IMR-90 (cell line): ENCODE measurements at regions not wholly inside any gene's neighbourhood (a gene's known extent, or its start where the extent isn't known, plus 50 kb on each side); places are given as distances from the start of the nearest gene placed in this dataset.
A peak's percentile ranks its signal among the peaks of the same experiment; 100 is the strongest.
"Not testable (repeated sequence)": the region's sequence is repeated elsewhere in the genome, so short reads cannot be mapped to it uniquely, and the experiment has no call there.

Source experiments
- ATAC-seq: fragments of 200-7000 bp; cut with Tn5 transposase; 2 replicates; pipeline ENCODE4 v1.9.1; 2020; ENCODE audit warnings: low read depth, mild to moderate bottlenecking, moderate library complexity
- BruUV-seq: library from RNA; stranded (reverse); fragments of 400-500 nt; replicated peaks from 2 replicates; lab custom pipeline; 2021; lab: Mats Ljungman, UMichigan
- CTCF ChIA-PET: fragments of 300-600 bp; formaldehyde crosslinking; extraction: SDS; loops from one replicate; lab custom pipeline; 2021; ENCODE audit warnings: antibody characterized with exemption; lab: Yijun Ruan, JAX
- POLR2A ChIA-PET: fragments of 300-600 bp; sonication (Branson Sonifier 250); formaldehyde crosslinking; loops from one replicate; lab custom pipeline; 2022; ENCODE audit warnings: antibody characterized with exemption; ENCODE audit not compliant: unreplicated experiment; lab: Charles Lee
- DNase-seq: peaks from one replicate; pipeline ENCODE4 v3.0.0; 2013
- H2AFZ ChIP-seq: replicated peaks from 2 replicates; pipeline ENCODE3; 2013; ENCODE audit warnings: low read length, mild to moderate bottlenecking; ENCODE audit not compliant: poor library complexity
- H2AK5ac ChIP-seq: 2 replicates; pipeline ENCODE4 v1.6.1; 2013; ENCODE audit warnings: low read depth, low read length, inconsistent platforms
- H2AK9ac ChIP-seq: replicated peaks from 2 replicates; pipeline ENCODE3; 2013; ENCODE audit warnings: mild to moderate bottlenecking, low read depth, low read length, moderate library complexity; ENCODE audit not compliant: poor library complexity
- H2BK120ac ChIP-seq: 2 replicates; pipeline ENCODE4 v1.6.1; 2013; ENCODE audit warnings: low read depth, low read length, inconsistent platforms
- H2BK15ac ChIP-seq: 3 replicates; pipeline ENCODE4 v1.6.1; 2013; ENCODE audit warnings: low read depth, low read length, inconsistent platforms
- H2BK20ac ChIP-seq: 2 replicates; pipeline ENCODE4 v1.6.1; 2013; ENCODE audit warnings: low read depth, mild to moderate bottlenecking, inconsistent platforms, low read length, moderate library complexity
- H2BK5ac ChIP-seq: 2 replicates; pipeline ENCODE4 v1.6.1; 2013; ENCODE audit warnings: mild to moderate bottlenecking, low read depth, low read length, inconsistent platforms; ENCODE audit not compliant: poor library complexity, severe bottlenecking
- H3K14ac ChIP-seq: replicated peaks from 2 replicates; pipeline ENCODE4 v1.6.1; 2013; ENCODE audit warnings: low read depth, low read length, inconsistent platforms
- H3K18ac ChIP-seq: 2 replicates; pipeline ENCODE4 v1.6.1; 2013; ENCODE audit warnings: low read depth, low read length, control low read depth
- H3K23ac ChIP-seq: 2 replicates; pipeline ENCODE4 v1.6.1; 2013; ENCODE audit warnings: low read depth, low read length, inconsistent platforms
- H3K27ac ChIP-seq: 2 replicates; pipeline ENCODE4 v1.5.1; 2013; ENCODE audit warnings: mild to moderate bottlenecking, control low read depth, low read length; ENCODE audit not compliant: insufficient read depth
- H3K27me3 ChIP-seq: 2 replicates; pipeline ENCODE4 v1.6.1; 2013; ENCODE audit warnings: low read length; ENCODE audit not compliant: control insufficient read depth, insufficient read depth
- H3K36me3 ChIP-seq: 2 replicates; pipeline ENCODE4 v1.6.1; 2013; ENCODE audit warnings: low read length, mixed read lengths; ENCODE audit not compliant: control insufficient read depth, insufficient read depth
- H3K4ac ChIP-seq: 2 replicates; pipeline ENCODE4 v1.6.1; 2013; ENCODE audit warnings: low read depth, low read length, inconsistent platforms
- H3K4me1 ChIP-seq: 2 replicates; pipeline ENCODE4 v1.6.1; 2013; ENCODE audit warnings: low read length, mixed read lengths; ENCODE audit not compliant: control insufficient read depth, insufficient read depth
- H3K4me2 ChIP-seq: 2 replicates; pipeline ENCODE4 v1.6.1; 2013; ENCODE audit warnings: low read depth, mild to moderate bottlenecking, control low read depth, low read length, moderate library complexity
- H3K4me3 ChIP-seq: 2 replicates; pipeline ENCODE4 v1.5.1; 2013; ENCODE audit warnings: low read depth, mild to moderate bottlenecking, control low read depth, low read length, moderate library complexity; ENCODE audit not compliant: insufficient read depth
- H3K56ac ChIP-seq: 2 replicates; pipeline ENCODE4 v1.6.1; 2013; ENCODE audit warnings: low read length, inconsistent platforms; ENCODE audit not compliant: insufficient read depth; ENCODE audit errors: extremely low read depth
- H3K79me1 ChIP-seq, 2 experiments: 2 replicates each; pipeline ENCODE4 v1.6.1; 2013; ENCODE audit warnings: low read length in 2 of 2, inconsistent platforms in 1 of 2, low read depth in 1 of 2
- H3K9ac ChIP-seq: 2 replicates; pipeline ENCODE4 v1.6.1; 2013; ENCODE audit warnings: low read depth, low read length, control low read depth
- H3K9me1 ChIP-seq: 2 replicates; pipeline ENCODE4 v1.6.1; 2013; ENCODE audit warnings: low read length, inconsistent platforms; ENCODE audit not compliant: insufficient read depth
- H3K9me3 ChIP-seq: 2 replicates; pipeline ENCODE4 v1.6.1; 2013; ENCODE audit warnings: low read length; ENCODE audit not compliant: control insufficient read depth, insufficient read depth
- H4K20me1 ChIP-seq: 2 replicates; pipeline ENCODE4 v1.6.1; 2013; ENCODE audit warnings: low read length, inconsistent platforms; ENCODE audit not compliant: insufficient read depth
- H4K5ac ChIP-seq: 2 replicates; pipeline ENCODE4 v1.6.1; 2013; ENCODE audit warnings: mild to moderate bottlenecking, low read depth, low read length, control low read depth
- H4K8ac ChIP-seq, 2 experiments: 2 replicates each; pipeline ENCODE4 v1.6.1; 2013; ENCODE audit warnings: low read depth in 2 of 2, low read length in 2 of 2, control low read depth in 1 of 2, inconsistent platforms in 1 of 2
- H4K91ac ChIP-seq: 2 replicates; pipeline ENCODE4 v1.6.1; 2013; ENCODE audit warnings: low read depth, low read length, inconsistent platforms; ENCODE audit not compliant: insufficient read depth
- WGBS, 2 experiments: methylation state at CpG; one replicate each; pipeline versions ENCODE4 v1.1.5 to v1.1.7; 2013; ENCODE audit warnings: missing lambda C conversion rate in 2 of 2; ENCODE audit not compliant: insufficient read length in 1 of 2; ENCODE audit errors: extremely low coverage in 2 of 2; 5-methylcytosine and 5-hydroxymethylcytosine counted together
- dilution Hi-C: fragments of 300-500 bp; cut with HindIII; formaldehyde crosslinking; loops from one replicate; pipeline ENCODE4 v1.14.3; 2018; ENCODE audit warnings: low sequenced_read_pairs; ENCODE audit not compliant: unreplicated experiment
- in situ Hi-C: fragments of 300-500 bp; cut with MboI; formaldehyde crosslinking; loops from 3 replicates; pipeline ENCODE4 v1.14.3; 2019; ENCODE audit warnings: low sequenced_read_pairs, inconsistent platforms, mixed read lengths
- intact Hi-C: fragments of 100-400 bp; cut with micrococcal nuclease; formaldehyde crosslinking; loops from 2 replicates; pipeline ENCODE4 v1.10.0; 2022

- Histone ChIP-seq H3K4me1 (peaks cover 10% of the 10 kb centered on the region), H2BK120ac (peak overlapping the region; percentile 88), H2BK20ac (peak overlapping the region; percentile 82), H3K56ac (peak overlapping the region; percentile 72; the same call in 1 of the 2 replicates), H2BK5ac (peak overlapping the region; percentile 98), H4K5ac (peak overlapping the region; percentile 99), H3K14ac (0 out of 2 replicates have a peak overlapping the region, but pooled peaks have one; percentile 45), H4K91ac (peak overlapping the region; percentile 84), H2AK5ac (peak overlapping the region; percentile 56), H3K18ac (peak overlapping the region; percentile 98), H3K27ac (peak overlapping the region; percentile 99), H4K8ac (peak overlapping the region; percentile 51 to 57; a peak in 1 of 4 replicates), H3K4ac (peak overlapping the region; percentile 87)
- H3K36me3 ChIP-seq, H3K27me3 ChIP-seq, intact Hi-C loops, POLR2A ChIA-PET, H3K4me3 ChIP-seq, H3K9me1 ChIP-seq, ATAC-seq, H2AK9ac ChIP-seq, H3K23ac ChIP-seq, H3K9ac ChIP-seq, H2BK15ac ChIP-seq, H2AFZ ChIP-seq, H3K4me2 ChIP-seq, H4K20me1 ChIP-seq, DNase-seq, H3K79me1 ChIP-seq, BruUV-seq, H3K9me3 ChIP-seq, dilution Hi-C loops, in situ Hi-C loops: not testable (repeated sequence)
- WGBS, 2 experiments, result no CpG with 5 or more reads among the region's 8 CpGs
- CTCF ChIA-PET, result interaction anchor here (0.7 to 1.1 kb wide), 2 partner anchors 11 to 1473 kb away, joined by 3 read pairs; no protein-coding TSS in a partner anchor
These were observed 55.7 kb upstream of the FNDC3B start for GRCh38 chr3:171983685-171984084.
